KOPT-K1 (cell line): ENCODE measurements at regions not wholly inside any gene's neighbourhood (a gene's known extent, or its start where the extent isn't known, plus 50 kb on each side); places are given as distances from the start of the nearest gene placed in this dataset.
"Not testable (repeated sequence)": the region's sequence is repeated elsewhere in the genome, so short reads cannot be mapped to it uniquely, and the experiment has no call there.

ENCODE experiments used
- H3K27ac ChIP-seq: fragments of 200-600 bp; sonication (generic); 2 replicates; pipeline ENCODE4 v1.5.1; 2016; ENCODE audit warnings: antibody characterized with exemption, mild to moderate bottlenecking, low read depth, low read length; ENCODE audit not compliant: poor library complexity, severe bottlenecking
- H3K36me3 ChIP-seq: fragments of 200-600 bp; sonication (generic); 2 replicates; pipeline ENCODE4 v1.5.1; 2017; ENCODE audit warnings: antibody characterized with exemption, mild to moderate bottlenecking, low read length, moderate library complexity; ENCODE audit not compliant: insufficient read depth
- H3K9me3 ChIP-seq: fragments of 200-600 bp; sonication (generic); 2 replicates; pipeline ENCODE4 v1.5.1; 2017; ENCODE audit warnings: antibody characterized with exemption, low read length, mild to moderate bottlenecking; ENCODE audit not compliant: insufficient read depth, poor library complexity, severe bottlenecking

DNA sequence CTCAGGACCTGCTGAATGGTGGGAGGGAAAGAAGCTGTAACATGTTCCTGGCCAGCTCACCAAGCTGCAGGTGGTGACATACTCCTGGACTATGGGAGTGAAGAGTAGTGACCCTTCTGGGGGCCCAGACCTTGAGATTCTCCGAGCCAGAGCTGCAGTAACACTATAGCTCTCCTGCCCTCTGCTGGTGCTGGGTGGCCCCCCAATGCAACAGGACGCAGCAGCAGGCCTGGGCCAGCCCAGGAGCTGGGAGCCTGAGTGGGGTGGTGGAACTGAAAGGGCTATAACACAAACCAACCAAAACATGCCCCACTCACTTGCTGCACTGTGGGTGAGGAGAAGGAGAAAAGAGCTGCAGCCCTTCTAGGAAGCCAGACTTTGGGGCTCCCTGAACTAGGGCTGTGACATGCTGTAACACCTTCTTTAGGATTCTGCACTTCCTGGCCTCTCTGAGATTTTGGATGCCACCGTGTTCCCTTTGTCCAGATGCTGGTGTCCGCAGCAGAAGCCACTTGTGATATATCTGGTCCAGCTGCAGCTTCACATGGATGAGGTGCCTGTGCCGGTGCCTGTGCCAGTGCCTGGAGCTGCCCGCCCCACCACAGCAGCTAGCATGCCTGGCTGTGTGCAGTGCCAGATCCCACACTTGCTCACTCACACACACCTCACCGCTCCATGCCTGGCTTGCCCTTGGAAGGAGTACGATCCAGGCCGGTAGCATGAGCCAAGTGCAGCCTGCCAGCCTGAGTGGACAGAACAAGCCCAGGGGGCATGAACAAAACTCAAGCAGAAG lies 636.8 kb upstream of the KCNMB2 start:
- H3K27ac ChIP-seq, result no peak overlapping the region
- H3K9me3 ChIP-seq, result peaks cover 18% of the 10 kb centered on the region
- H3K36me3 ChIP-seq, result no peaks in the 10 kb centered on the region

GRCh38 chr3:177902876-177903275 lies 633.4 kb upstream of the KCNMB2 start:
- Histone ChIP-seq H3K36me3 (no peaks in the 10 kb centered on the region), H3K9me3 (peaks cover 18% of the 10 kb centered on the region), H3K27ac (no peak overlapping the region)

- peaks cover 3% of the 10 kb centered on the region for H3K9me3 ChIP-seq
- no peak overlapping the region for H3K27ac ChIP-seq
- no peaks in the 10 kb centered on the region for H3K36me3 ChIP-seq
These were observed 631.6 kb upstream of the KCNMB2 start for GRCh38 chr3:177904621-177905020.

DNA sequence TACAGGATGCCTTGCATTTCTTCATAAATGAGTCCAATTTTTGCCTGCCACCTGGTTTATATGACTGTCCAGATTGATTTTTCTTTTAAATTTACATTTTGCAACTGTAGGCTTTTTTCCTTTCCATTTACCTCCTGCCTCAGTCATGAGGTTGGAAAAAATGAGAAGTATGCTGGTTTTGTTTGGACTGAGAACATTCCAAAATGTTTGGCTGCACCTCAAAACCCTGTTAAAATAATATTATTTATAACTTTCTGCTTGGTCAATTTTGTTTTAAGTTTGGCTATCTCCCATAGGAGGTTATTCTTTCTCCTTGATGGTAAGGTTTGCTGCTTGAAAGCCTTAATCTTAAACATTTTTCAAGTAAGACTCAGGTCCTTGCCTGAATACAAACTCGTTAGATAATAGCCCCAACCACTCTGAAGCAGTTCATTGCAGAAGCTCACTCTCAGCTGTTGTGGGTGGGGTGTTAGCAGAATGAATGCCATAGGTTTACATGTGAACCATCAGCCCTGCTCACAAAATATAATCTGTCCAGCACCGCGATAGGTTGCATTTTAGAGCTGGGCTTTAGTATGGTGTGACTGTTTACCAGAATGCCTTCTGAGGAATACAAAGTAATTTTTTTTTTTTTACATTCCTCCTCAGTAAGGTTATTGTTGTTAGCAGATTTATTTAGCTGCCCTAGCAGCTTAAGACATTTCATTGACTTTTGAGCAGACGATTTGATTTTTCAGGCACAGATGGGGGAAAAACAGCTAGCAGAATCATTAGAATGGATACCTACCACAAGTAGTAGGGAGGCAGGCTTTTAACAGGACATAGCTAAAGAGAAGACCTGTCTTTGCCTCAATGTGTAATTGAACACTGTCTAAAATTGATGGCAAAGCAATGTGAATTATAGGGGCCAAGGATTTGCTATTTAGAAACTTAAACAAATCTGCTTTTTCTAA lies 630.8 kb upstream of the KCNMB2 start:
- H3K9me3 ChIP-seq, result no peaks in the 10 kb centered on the region
- no peaks in the 10 kb centered on the region for H3K36me3 ChIP-seq
- no peak overlapping the region for H3K27ac ChIP-seq

DNA sequence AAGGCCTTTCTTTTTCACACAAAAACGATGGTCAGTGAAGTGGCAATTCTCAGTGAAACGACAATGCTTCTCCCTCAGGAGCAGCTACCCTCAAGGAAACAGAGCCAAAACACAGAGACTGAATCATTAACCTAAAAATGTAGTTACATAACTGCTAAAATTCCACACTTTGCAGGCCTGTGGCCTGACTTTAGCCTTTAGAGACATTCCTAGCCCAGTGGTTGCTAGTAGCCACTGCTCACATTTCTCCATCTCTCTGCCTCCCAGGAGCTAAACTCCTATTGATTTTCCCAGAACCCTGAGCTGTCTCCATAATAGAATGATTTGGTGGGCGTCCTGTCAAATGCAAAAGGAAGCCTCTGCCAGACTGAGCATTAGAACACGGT lies 630.1 kb upstream of the KCNMB2 start:
- Histone ChIP-seq H3K9me3 (no peaks in the 10 kb centered on the region), H3K36me3 (no peaks in the 10 kb centered on the region), H3K27ac (no peak overlapping the region)

GRCh38 chr3:177906578-177907229 lies 629.5 kb upstream of the KCNMB2 start:
- H3K36me3 ChIP-seq, result no peaks in the 10 kb centered on the region
- H3K9me3 ChIP-seq, result no peaks in the 10 kb centered on the region
- no peak overlapping the region for H3K27ac ChIP-seq

GRCh38 chr3:177909530-177909929 lies 626.7 kb upstream of the KCNMB2 start:
- not testable (repeated sequence) for H3K27ac ChIP-seq, H3K9me3 ChIP-seq, H3K36me3 ChIP-seq

DNA sequence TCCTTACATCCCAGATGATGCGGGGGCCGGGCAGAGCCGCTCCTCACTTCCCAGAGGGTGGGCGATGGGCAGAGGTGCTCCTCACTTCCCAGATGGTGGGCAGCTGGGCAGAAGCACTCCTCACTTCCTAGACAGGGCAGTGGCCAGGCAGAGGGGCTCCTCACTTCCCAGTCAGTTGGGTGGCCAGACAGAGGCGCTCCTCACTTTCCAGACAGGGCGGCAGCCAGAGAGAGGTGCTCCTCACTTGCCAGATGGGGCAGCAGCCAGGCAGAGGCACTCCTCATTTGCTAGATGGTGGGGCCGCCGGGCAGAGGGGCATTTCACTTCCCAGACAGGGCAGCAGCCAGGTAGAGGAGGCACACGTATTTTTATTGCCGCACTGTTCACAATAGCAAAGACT lies 622.0 kb upstream of the KCNMB2 start:
- no peak overlapping the region for H3K27ac ChIP-seq
- no peaks in the 10 kb centered on the region for H3K36me3 ChIP-seq
- H3K9me3 ChIP-seq, result no peaks in the 10 kb centered on the region

DNA sequence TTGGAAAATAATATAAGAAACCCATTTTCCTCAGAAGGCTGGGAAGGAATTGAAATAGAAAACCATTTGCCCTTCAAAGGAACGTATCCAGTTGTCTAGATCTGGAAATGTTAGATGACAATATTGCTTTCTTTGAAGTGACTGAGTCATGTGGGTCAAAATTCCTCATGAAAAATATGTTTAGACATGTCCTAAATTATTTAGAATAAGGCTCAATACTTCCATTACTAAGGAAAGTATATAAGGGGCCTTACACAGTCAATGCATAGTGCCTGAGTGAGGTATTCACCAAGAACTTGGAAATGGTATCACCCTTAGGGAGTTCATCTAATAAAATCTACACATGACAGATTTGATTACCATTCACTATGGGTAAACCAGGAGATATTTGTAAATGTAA lies 619.8 kb upstream of the KCNMB2 start:
- H3K9me3 ChIP-seq, result no peaks in the 10 kb centered on the region
- no peak overlapping the region for H3K27ac ChIP-seq
- no peaks in the 10 kb centered on the region for H3K36me3 ChIP-seq

- Histone ChIP-seq H3K9me3 (no peaks in the 10 kb centered on the region), H3K36me3 (no peaks in the 10 kb centered on the region), H3K27ac (no peak overlapping the region)
These were observed 618.9 kb upstream of the KCNMB2 start for GRCh38 chr3:177917234-177917861.

- H3K9me3 ChIP-seq, result no peaks in the 10 kb centered on the region
- H3K36me3 ChIP-seq, result no peaks in the 10 kb centered on the region
- no peak overlapping the region for H3K27ac ChIP-seq
These were observed 615.1 kb upstream of the KCNMB2 start for GRCh38 chr3:177921153-177921552.

DNA sequence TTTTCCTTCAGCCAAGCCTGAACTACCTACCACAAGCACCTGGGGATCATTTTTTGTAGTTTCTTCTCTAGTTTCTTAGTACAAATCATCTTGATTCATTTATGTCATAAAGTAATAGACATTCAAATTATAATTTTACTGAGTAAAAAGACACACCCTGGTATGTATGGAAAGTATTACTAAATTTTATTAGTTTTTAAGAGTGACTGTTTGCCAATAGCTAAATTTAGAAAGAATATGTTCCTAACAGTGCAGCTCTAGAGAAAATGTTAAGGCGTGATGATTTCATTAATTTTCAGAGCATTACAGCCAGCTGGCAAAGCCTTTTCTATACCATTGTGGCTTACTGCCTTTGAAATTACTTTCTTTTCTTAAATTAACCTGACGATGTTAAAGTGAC lies 612.0 kb upstream of the KCNMB2 start:
- no peak overlapping the region for H3K27ac ChIP-seq
- no peaks in the 10 kb centered on the region for H3K9me3 ChIP-seq
- no peaks in the 10 kb centered on the region for H3K36me3 ChIP-seq

DNA sequence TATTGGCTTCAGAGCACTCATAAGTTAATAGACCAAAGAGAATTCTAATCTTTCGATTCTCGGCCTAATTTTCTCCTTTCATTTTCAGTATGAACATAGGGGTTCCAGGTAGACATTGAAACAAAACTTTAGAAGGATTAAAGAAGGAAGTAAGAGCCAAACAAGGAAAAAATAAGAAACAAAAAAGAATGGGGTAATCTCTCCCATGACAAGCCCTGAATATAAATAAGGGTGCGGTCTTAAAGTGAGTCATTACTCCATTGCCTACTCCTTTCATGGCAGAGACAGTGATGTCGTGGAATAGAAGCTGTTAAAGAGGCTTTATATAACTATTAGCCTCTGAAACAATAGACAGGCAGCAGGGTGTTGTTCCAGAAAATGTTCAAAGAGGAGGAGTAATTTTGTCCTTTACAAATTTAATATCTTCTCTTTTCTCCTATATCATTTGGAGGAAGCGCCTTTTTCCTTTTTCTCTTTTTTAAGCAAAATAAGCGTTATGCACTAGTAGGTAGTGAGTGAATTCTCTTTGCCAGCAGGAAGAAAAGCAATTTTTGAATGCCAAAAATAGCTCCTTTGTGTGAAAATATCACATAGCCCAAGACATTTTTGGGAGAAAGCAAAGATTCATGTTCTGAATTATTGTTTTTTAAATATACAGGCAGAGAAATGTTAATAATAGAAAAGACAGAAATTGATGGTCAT lies 607.9 kb upstream of the KCNMB2 start:
- Histone ChIP-seq H3K27ac (no peak overlapping the region), H3K36me3 (no peaks in the 10 kb centered on the region), H3K9me3 (no peaks in the 10 kb centered on the region)

GRCh38 chr3:177929310-177929709 lies 606.9 kb upstream of the KCNMB2 start:
- no peaks in the 10 kb centered on the region for H3K9me3 ChIP-seq
- no peak overlapping the region for H3K27ac ChIP-seq
- no peaks in the 10 kb centered on the region for H3K36me3 ChIP-seq
